ENCODE measurements at regions not wholly inside any gene's neighbourhood (a gene's known extent, or its start where the extent isn't known, plus 50 kb on each side); places are given as distances from the start of the nearest gene placed in this dataset.

- Histone ChIP-seq H3K27ac (no peak overlapping the region), H3K36me3 (ENCODE audit: low read depth, missing control alignments) (no peaks in the 10 kb centered on the region), H3K9me3 (no peaks in the 10 kb centered on the region), H3K4me3 (no peak overlapping the region), H3K27me3 (no peaks in the 10 kb centered on the region), H3K4me1 (no peaks in the 10 kb centered on the region)
- TF ChIP-seq POLR2A (IDR thresholded peaks at IDR 0.05) (no peak), CTCF (IDR thresholded peaks at IDR 0.05) (no peak)
- 49 to 61% methylated on average over 3 of the region's 3 CpGs for WGBS, 2 donors
- no peak for DNase-seq
- intact Hi-C loops (cut with DNase I; ENCODE audit: low total_unique reads): no loop called here
Measured at GRCh38 chr14:65261946-65262345, 150.6 kb upstream of the FUT8 start.

GRCh38 chr14:65263177-65263788 is 149.2 kb upstream of the FUT8 start:
- Histone ChIP-seq H3K27ac (peak overlapping the region in 1 of 2 donors; percentile 48), H3K9me3 (no peaks in the 10 kb centered on the region), H3K36me3 (ENCODE audit: low read depth, missing control alignments) (no peaks in the 10 kb centered on the region), H3K4me1 (no peaks in the 10 kb centered on the region), H3K4me3 (no peak overlapping the region), H3K27me3 (no peaks in the 10 kb centered on the region)
- 68 to 70% methylated on average over 5 to 6 of the region's 6 CpGs for WGBS, 2 donors
- TF ChIP-seq CTCF (IDR thresholded peaks at IDR 0.05): no peak
- no peak for TF ChIP-seq POLR2A (IDR thresholded peaks at IDR 0.05)
- DNase-seq: no peak
- intact Hi-C loops (cut with DNase I; ENCODE audit: low total_unique reads): no loop called here

- H3K27ac ChIP-seq: peak overlapping the region in 1 of 2 donors; percentile 60
- TF ChIP-seq CTCF (IDR thresholded peaks at IDR 0.05) (no peak), POLR2A (IDR thresholded peaks at IDR 0.05) (no peak)
Measured at GRCh38 chr14:65267856-65268255, 144.7 kb upstream of the FUT8 start.

GRCh38 chr14:65268594-65268993 is 143.9 kb upstream of the FUT8 start:
- H3K9me3 ChIP-seq: no peaks in the 10 kb centered on the region
- H3K4me1 ChIP-seq: no peaks in the 10 kb centered on the region
- H3K27ac ChIP-seq: no peak overlapping the region
- intact Hi-C loops (cut with DNase I; ENCODE audit: low total_unique reads): no loop called here
- no peak for DNase-seq
- 83 to 84% methylated on average over 5 of the region's 5 CpGs for WGBS, 2 donors
- no peak overlapping the region for H3K4me3 ChIP-seq
- no peaks in the 10 kb centered on the region for H3K36me3 ChIP-seq (ENCODE audit: low read depth, missing control alignments)
- TF ChIP-seq CTCF (IDR thresholded peaks at IDR 0.05) (no peak), POLR2A (IDR thresholded peaks at IDR 0.05) (no peak)
- H3K27me3 ChIP-seq: no peaks in the 10 kb centered on the region

More at GRCh38 chr14:65267856-65268255, 144.7 kb upstream of the FUT8 start:
- H3K27me3 ChIP-seq: no peaks in the 10 kb centered on the region
- H3K36me3 ChIP-seq (ENCODE audit: low read depth, missing control alignments): no peaks in the 10 kb centered on the region
- H3K9me3 ChIP-seq: no peaks in the 10 kb centered on the region
- no peak for DNase-seq
- intact Hi-C loops (cut with DNase I; ENCODE audit: low total_unique reads): no loop called here
- H3K4me1 ChIP-seq: no peaks in the 10 kb centered on the region
- 45 to 54% methylated on average over 5 of the region's 5 CpGs for WGBS, 2 donors
- H3K4me3 ChIP-seq: no peak overlapping the region

- intact Hi-C loops (cut with DNase I; ENCODE audit: low total_unique reads): no loop called here
- TF ChIP-seq POLR2A (IDR thresholded peaks at IDR 0.05) (no peak), CTCF (IDR thresholded peaks at IDR 0.05) (no peak)
- Histone ChIP-seq H3K36me3 (ENCODE audit: low read depth, missing control alignments) (no peaks in the 10 kb centered on the region), H3K4me1 (no peaks in the 10 kb centered on the region), H3K27me3 (no peaks in the 10 kb centered on the region), H3K4me3 (no peak overlapping the region), H3K27ac (no peak overlapping the region), H3K9me3 (no peaks in the 10 kb centered on the region)
- DNase-seq: no peak
- 88 to 94% methylated on average over 1 of the region's 1 CpG for WGBS, 2 donors
Measured at GRCh38 chr14:65269732-65270131, 142.8 kb upstream of the FUT8 start.
